Vagina (tissue), 2 donors: ENCODE measurements at regions not wholly inside any gene's neighbourhood (a gene's known extent, or its start where the extent isn't known, plus 50 kb on each side); places are given as distances from the start of the nearest gene placed in this dataset.
"Not testable (repeated sequence)": the region's sequence is repeated elsewhere in the genome, so short reads cannot be mapped to it uniquely, and the experiment has no call there.

Source experiments
- POLR2A ChIP-seq, 2 donors: fragments of 450-650 bp; IDR thresholded peaks; one replicate each; pipeline ENCODE4 v1.6.1; 2017; ENCODE audit warnings: antibody characterized with exemption in 2 of 2, mild to moderate bottlenecking in 2 of 2, moderate library complexity in 2 of 2
- POLR2AphosphoS5 ChIP-seq, 2 donors: sonication (generic); formaldehyde crosslinking; IDR thresholded peaks; one replicate each; pipeline ENCODE4 v1.9.0; 2017; ENCODE audit warnings: antibody characterized with exemption in 2 of 2, mild to moderate bottlenecking in 2 of 2, low read depth in 1 of 2; ENCODE audit not compliant: insufficient read depth in 1 of 2
- TF ChIP-seq, protein P1 (sequence below), 3 experiments: fragments of 450-650 bp in 2 of 3; fragments of 200-600 bp in 1 of 3; sonication (generic) in 1 of 3; IDR thresholded peaks; one replicate each; pipeline ENCODE4 v1.5.1; 2017 to 2019; ENCODE audit warnings: antibody characterized with exemption in 3 of 3, mild to moderate bottlenecking in 2 of 3, moderate library complexity in 2 of 3

DNA sequence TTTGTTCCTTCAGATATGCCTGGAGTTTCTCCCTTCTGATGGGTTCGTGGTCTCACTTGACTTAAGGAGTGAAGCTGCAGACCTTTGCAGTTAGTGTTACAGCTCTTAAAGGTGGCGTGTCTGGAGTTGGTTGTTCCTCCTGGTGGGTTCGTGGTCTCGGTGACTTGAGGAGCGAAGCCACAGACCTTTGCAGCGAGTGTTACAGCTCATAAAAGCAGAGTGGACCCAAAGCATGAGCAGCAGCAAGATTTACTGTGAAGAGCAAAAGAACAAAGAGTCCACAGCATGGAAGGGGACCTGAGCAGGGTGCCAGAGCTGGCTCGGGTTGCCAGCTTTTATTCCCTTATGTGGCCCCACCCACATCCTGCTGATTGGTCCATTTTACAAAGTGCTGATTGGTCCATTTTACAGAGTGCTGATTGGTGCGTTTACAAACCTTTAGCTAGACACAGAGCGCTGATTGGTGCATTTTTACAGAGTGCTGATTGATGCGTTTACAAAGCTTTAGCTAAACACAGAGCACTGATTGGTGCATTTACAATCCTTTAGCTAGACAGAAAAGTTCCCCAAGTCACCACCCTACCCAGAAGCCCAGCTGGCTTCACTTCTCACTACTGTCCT is 134.8 kb downstream of the RGPD3 start:
- TF ChIP-seq POLR2A (IDR thresholded peaks at IDR 0.05); POLR2AphosphoS5 (IDR thresholded peaks at IDR 0.05; ENCODE audit: insufficient read depth in 1 of 2, low read depth in 1 of 2): not testable (repeated sequence)
- TF ChIP-seq, protein P1, sequence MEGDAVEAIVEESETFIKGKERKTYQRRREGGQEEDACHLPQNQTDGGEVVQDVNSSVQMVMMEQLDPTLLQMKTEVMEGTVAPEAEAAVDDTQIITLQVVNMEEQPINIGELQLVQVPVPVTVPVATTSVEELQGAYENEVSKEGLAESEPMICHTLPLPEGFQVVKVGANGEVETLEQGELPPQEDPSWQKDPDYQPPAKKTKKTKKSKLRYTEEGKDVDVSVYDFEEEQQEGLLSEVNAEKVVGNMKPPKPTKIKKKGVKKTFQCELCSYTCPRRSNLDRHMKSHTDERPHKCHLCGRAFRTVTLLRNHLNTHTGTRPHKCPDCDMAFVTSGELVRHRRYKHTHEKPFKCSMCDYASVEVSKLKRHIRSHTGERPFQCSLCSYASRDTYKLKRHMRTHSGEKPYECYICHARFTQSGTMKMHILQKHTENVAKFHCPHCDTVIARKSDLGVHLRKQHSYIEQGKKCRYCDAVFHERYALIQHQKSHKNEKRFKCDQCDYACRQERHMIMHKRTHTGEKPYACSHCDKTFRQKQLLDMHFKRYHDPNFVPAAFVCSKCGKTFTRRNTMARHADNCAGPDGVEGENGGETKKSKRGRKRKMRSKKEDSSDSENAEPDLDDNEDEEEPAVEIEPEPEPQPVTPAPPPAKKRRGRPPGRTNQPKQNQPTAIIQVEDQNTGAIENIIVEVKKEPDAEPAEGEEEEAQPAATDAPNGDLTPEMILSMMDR (IDR thresholded peaks at IDR 0.05): not testable (repeated sequence)
